GM18499 (cell line): ENCODE measurements at regions not wholly inside any gene's neighbourhood (a gene's known extent, or its start where the extent isn't known, plus 50 kb on each side); places are given as distances from the start of the nearest gene placed in this dataset.
"Not testable (repeated sequence)": the region's sequence is repeated elsewhere in the genome, so short reads cannot be mapped to it uniquely, and the experiment has no call there.

Experiments used
- ATAC-seq: cut with Tn5 transposase; IDR thresholded peaks from one replicate; pipeline ENCODE4 v1.9.1; 2021; ENCODE audit warnings: moderate number of reproducible peaks; ENCODE audit not compliant: insufficient read depth, unreplicated experiment

DNA sequence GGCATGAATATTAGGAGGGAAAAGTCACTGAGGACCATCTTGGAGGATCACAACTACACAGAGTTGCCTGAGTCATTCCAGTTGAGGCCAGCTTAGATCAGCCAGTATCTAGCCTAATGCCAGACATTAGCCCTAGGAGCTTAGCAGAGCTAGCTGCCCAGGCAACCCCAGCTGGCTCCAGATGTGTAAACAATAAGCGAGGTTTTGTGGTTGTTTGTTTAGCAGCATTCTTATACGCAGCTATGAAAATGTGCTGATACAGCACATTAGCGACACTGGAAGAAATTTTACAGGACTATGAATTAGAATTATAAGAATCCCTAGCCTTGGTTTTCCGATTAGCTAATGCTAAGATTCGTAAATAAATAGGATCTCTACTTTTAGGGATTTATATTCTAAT lies 59.3 kb downstream of the BTBD3 start:
- no peak for ATAC-seq

GRCh38 chr20:11978496-11978895 lies 60.8 kb downstream of the BTBD3 start:
- no peak for ATAC-seq

DNA sequence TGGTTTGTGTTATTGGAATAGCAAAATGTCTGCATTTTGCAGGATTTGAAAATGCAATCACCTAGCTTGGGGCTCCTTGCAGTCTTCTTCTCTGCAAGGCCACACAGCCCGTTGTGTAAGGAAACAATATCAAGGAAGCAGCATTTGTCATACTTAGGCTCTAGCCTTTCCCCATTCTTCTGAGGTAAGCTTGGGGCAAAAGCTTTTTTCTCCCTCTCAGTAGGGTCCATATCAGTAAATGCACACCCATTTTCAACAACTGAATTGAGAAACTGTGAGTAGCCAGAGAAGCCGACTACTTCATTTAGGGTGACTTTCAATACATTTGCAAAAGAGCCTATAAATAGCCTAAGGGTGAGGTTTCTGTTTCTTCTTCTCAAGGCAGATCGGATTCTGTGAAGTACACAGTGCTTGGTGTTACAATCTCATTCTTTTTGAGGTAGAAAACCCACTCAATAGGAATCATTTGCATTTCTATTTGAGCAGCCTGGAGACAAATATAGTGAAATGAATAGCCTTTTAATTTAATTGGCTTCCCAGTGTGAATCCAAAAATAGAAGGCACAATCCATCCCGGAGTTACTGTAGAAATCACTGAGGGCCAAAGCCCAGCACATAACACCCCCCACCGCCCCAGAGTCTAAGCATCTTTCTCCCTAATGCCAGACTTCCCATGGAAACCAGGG lies 61.8 kb downstream of the BTBD3 start:
- ATAC-seq: peak; percentile 91

DNA sequence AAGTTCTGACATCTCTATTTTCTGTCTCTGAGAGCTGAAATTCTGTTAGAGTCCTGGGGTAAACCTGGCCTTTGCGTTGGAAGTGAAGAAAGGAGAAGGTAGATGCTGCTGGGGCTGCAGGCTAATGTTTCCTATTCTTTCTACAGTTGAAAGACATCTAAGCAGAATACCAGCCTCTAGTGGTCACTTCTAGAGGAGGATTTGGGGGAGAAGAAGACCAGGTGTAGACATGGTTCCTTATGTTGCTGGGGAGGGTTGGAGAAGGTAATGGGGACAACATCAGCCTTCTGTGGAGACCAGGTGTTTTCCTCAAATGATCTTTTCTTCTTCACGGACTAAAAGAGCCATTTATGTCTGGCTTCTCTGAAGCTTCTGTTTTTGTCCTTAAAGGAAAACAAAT lies 62.6 kb downstream of the BTBD3 start:
- ATAC-seq: no peak

- no peak for ATAC-seq
Observed at GRCh38 chr20:11981366-11981947, 63.8 kb downstream of the BTBD3 start.

- ATAC-seq: no peak
Observed at GRCh38 chr20:11982289-11982954, 64.7 kb downstream of the BTBD3 start.

DNA sequence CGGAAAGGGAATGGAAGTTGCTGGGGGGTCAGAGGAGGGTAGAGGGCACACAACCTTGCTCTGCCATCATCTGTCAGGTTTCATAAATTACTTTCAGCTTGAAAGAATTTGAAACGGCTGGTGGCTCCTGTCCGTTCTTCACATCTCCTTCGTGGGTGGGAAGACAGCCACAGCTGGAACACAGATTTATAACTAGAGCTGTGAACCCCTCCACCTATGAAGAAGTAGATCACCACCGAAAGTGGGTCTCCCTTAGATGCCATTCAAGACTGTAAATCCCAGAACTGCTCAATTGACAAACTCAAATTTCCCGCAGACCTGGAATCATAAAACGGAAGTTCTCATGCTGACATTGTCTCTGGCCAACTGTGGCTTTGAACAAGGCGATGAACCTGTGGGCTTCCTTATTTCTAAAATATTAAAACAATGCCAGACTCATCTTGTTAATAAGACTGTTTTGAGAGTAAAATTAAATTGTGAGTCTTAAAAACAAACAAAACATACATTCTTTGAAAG lies 65.3 kb downstream of the BTBD3 start:
- no peak for ATAC-seq

DNA sequence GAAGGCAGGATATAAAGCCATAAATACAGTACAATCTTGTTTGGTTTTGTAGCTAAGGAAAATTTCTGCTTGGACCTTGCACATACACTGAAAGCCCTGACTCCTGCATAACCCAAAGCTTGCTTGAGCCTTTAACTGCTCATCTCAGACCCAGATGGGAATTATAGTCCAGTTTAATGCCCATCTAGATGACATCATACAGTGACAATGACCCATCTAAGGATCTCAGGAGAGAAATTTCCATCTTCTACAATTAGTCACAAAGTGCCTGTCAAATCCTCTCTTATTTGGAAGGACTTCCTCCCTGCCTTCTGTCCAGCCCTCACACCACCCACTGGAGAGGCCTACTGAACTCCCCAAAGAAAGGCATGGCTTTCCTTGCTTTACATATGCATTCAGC lies 69.3 kb downstream of the BTBD3 start:
- ATAC-seq: no peak

DNA sequence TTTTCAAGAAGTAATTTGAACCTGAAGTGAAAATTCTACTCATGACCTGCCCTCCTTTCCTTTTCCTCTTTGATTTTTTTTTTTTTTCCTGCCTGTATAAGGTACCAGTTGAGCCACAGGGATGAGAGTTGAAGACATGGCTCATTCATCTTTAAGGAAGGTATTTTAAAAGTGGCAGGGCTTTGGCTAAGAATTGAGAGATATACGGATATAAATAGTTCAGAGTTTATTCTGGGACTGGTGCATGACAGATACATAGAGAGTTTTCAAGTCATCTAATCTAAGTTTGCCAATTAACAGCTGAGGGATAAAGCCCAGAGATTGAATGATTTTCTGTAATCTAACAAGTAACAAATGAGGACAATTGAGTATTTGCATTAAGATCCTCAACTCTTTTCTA lies 69.8 kb downstream of the BTBD3 start:
- no peak for ATAC-seq

DNA sequence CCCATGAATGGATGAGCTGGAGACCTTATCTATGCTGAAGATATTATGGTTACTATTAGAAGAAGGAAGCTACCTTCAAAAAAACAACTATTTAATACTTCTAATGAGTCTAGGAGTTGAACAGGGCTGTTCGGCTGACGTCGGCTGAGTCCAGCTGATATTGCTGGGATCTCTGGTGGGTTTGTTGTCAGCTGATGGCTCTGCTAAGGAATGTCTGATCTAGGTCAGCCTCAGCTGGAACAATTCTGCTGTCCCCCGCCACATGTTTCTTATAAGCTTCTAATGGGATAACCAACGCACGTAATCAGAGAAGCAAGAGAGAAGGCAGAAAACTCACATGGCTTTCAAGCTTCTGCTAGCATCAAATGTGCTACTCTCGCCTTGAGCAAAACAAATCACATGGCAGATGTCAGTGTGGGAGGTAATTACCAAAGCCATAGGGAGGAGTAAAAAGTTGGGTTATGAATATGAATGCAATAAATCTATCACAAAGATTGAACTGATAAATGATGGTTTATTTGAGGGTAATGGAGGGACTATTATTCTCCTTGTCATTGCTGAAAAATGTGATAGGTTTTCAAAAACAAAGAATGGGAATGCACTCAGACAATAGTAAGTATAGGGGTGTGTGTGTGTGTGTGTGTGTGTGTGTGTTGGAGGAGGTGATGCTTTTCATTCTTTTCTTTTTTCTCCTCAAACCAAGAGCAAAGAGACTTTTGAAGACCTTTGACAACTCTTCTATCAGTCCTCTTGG lies 71.5 kb downstream of the BTBD3 start:
- no peak for ATAC-seq

DNA sequence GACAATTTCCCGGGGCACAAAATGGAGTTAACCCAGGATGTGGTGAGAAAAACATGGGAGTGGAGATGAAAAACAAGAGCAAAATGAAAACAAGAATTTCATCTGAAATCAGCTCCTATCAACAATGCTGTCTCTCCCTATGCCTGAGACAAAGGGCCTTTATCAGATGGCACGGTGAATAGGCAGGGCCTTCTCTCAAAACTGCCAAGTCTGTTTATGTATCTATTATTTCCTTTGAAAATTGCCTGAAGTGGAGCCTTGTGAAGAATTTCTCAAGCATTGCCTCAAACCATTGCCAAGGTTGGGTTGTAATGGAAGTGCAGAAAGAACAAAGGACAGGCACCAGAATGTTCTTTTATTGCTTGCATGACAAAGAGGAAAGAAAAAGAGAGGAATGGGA lies 74.7 kb downstream of the BTBD3 start:
- no peak for ATAC-seq

DNA sequence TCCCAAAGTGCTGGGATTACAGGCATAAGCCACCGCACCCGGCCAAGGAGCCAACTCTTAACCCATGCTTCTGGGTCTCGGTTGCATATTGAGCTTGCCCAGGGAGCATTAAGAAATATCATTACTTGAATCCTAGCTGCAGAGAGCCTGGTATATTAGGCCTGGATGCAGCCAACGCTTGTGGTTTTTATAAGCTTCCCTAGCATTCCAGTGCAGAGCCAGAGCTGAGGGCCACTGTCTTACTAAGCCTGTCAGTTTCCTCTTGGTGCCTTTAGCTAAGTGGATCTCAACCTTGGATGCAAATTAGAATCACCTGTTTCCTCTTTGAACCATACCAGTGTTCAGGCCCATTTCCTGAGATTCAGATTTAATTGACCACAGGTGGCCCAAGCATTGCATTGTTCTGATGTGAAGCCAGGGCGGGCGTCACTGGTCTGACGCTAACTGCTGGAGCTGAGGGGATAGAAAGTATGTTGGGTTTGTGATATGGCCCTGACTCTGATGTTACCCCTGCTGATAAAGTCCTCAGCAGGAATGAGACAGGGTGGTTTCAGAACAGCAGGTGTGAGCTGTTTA lies 76.3 kb downstream of the BTBD3 start:
- ATAC-seq: no peak

GRCh38 chr20:11995805-11996567 lies 78.3 kb downstream of the BTBD3 start:
- no peak for ATAC-seq

DNA sequence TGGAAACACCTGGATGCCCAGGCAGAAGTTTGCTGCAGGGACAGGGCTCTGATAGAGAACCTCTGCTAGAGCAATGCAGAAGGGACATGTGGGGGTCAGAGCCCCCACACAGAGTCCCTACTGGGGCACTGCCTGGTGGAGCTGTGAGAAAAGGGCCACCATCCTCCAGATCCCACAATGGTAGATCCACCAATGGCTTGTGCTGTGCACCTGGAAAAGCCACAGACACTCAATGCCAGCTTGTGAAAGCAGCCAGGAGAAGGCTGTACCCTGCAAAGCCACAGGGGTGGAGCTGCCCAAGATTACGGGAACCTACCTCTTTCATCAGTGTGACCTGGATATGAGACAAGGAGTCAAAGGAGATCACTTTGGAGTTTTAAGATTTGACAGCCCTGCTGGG lies 87.1 kb downstream of the BTBD3 start:
- ATAC-seq: not testable (repeated sequence)

DNA sequence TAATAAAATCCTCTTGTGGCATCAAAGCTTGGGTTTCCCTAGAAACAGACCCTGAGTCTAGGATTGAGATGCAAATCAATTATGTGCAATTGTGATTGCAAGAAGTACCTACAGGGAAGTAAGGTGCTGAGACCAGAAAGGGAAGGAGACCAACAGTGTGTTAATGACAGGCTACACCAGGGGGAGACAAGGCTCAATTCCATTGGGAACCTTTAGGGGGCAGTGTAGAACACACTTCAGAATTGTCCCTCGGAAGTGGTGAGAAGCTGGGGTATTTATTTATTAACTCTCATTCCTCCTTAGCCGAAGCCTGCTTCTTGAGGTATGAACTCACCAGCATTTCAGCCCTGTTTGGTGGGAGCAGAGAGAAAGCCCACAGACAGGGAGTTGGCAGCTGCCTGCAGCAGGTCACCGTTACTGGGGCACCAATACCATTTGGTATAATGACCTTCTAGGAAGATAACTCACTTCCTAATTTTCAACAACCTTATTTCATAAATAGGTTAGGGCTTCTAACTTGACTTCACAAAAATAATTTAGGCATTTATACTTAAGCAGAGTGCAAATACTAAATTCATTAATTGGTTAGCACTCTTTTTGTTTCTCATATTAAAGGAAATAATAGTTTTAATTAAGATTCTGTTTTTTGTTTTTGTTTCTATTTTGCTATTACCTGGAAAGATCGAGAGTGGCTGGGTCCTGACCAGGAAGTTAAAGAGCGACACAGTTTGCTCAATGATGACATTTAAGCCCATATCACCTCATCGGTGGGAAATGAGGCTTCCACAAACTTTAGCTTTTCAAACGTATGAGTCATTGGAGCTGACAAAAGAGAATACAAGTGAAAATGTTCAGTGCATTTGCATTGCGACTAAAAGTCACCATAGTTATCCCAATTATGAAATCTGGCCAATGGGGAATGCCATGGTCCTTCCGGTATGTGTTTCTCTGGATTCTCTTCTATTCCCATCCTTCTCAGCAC lies 94.8 kb downstream of the BTBD3 start:
- peak; percentile 71 for ATAC-seq

- ATAC-seq: no peak
Observed at GRCh38 chr20:12014276-12014675, 96.6 kb downstream of the BTBD3 start.

- no peak for ATAC-seq
Observed at GRCh38 chr20:12014736-12015135, 97.0 kb downstream of the BTBD3 start.

GRCh38 chr20:12016291-12016690 lies 98.6 kb downstream of the BTBD3 start:
- no peak for ATAC-seq

DNA sequence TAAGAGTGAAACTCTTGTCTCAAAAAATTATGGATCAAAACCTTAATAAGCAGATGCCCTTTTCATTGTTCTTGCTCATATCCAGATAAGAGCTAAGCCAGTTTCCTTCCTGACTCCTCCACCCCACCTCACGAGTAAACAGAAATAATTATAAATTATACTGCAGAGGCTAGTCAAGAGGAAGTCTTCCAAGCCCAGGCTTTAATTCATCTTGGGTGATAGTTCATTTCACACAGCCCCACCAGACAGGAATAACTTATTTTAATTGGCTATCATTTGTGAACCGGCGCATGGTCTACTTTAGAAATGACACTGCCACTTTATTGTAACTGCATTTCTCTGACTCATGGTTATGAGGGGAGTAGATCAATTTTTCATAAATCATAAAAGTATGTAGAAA lies 102.0 kb downstream of the BTBD3 start:
- ATAC-seq: no peak
